ENCODE measurements at regions not wholly inside any gene's neighbourhood (a gene's known extent, or its start where the extent isn't known, plus 50 kb on each side); places are given as distances from the start of the nearest gene placed in this dataset.

- TF ChIP-seq TFAP4 (IDR thresholded peaks at IDR 0.05; ENCODE audit: borderline replicate concordance, low read depth) (no peak), STAG1 (CRISPR knock-in tag; IDR thresholded peaks at IDR 0.05) (peak; percentile 47), ETV5 (CRISPR knock-in tag; IDR thresholded peaks at IDR 0.05; ENCODE audit: borderline replicate concordance) (no peak), ZUFSP (CRISPR knock-in tag; IDR thresholded peaks at IDR 0.05; ENCODE audit: borderline replicate concordance) (no peak)
- TF ChIP-seq, protein P1, sequence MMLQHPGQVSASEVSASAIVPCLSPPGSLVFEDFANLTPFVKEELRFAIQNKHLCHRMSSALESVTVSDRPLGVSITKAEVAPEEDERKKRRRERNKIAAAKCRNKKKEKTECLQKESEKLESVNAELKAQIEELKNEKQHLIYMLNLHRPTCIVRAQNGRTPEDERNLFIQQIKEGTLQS (CRISPR knock-in tag; IDR thresholded peaks at IDR 0.05), result no peak
Observed at GRCh38 chr7:65477326-65477725, 103.7 kb downstream of the ZNF92 start (continued).

DNA sequence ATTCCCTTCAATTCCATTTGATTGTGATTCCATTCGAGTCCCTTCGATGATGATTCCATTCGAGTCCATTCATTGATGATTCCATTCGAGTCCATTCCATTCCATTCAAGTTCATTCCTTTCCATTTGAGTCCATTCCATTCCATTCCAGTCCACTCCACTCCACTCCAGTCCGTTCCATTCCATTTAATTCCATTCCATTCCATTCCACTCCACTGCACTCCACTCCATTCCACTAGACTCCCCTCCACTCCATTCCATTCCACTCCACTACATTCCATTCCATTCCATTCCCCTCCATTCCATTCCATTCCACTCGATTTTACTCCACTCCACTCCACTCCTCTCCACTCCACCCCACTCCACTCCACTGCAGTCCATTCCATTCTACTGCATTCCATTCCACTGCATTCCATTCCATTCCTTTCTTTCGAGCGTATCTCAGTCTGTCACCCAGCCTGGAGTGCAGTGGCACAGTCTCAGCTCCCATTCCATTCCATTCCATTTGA is 115.7 kb downstream of the ZNF92 start:
- H3K36me3 ChIP-seq (replicated peaks in 1 of 2; ENCODE audit: control insufficient read depth in 1 of 2, insufficient read depth in 2 of 2, low read length in 2 of 2), result no peaks in the 10 kb centered on the region
- in situ Hi-C loops (cut with HindIII; ENCODE audit: extremely low pct_ligation_motif_present, low pct_unique_long_range_greater_than_20kb) (no loop called here), intact Hi-C loops (cut with micrococcal nuclease; ENCODE audit: unreplicated experiment) (no loop called here)
- WGBS (ENCODE audit: low lambda C conversion rate), result 53% methylated on average over 8 of the region's 8 CpGs
- ATAC-seq (no peak), FAIRE-seq (no peak), DNase-seq (ENCODE audit: low spot score) (no peak)
- H3K79me2 ChIP-seq (ENCODE audit: insufficient read depth, low read length), result no peaks in the 10 kb centered on the region
- peaks cover 36% of the 10 kb centered on the region for H3K9me3 ChIP-seq (ENCODE audit: low read length)
- H3K4me3 ChIP-seq (replicated peaks in 1 of 3; ENCODE audit: insufficient read depth in 1 of 3, low read depth in 2 of 3, low read length in 3 of 3), result no peak overlapping the region
- H3K27me3 ChIP-seq (ENCODE audit: control insufficient read depth in 1 of 2, insufficient read depth in 2 of 2, low read length in 2 of 2), result no peaks in the 10 kb centered on the region
- H3K4me2 ChIP-seq (ENCODE audit: low read depth, low read length), result no peak overlapping the region
- CTCF ChIA-PET (ENCODE audit: low intra/inter-chr PET ratio, low total read pairs), result no interaction called here
- no peaks in the 10 kb centered on the region for H4K20me1 ChIP-seq (ENCODE audit: insufficient read depth, low read length)
- no peak overlapping the region for H3K27ac ChIP-seq (ENCODE audit: extremely low read length, insufficient read depth, low read length)
- no peak overlapping the region for H2AFZ ChIP-seq (ENCODE audit: low read length)
- POLR2A ChIA-PET, result no interaction called here
- TF ChIP-seq SP1 (IDR thresholded peaks at IDR 0.05) (no peak), SP1 (CRISPR knock-in tag; IDR thresholded peaks at IDR 0.05) (no peak)
- TF ChIP-seq, protein P2, sequence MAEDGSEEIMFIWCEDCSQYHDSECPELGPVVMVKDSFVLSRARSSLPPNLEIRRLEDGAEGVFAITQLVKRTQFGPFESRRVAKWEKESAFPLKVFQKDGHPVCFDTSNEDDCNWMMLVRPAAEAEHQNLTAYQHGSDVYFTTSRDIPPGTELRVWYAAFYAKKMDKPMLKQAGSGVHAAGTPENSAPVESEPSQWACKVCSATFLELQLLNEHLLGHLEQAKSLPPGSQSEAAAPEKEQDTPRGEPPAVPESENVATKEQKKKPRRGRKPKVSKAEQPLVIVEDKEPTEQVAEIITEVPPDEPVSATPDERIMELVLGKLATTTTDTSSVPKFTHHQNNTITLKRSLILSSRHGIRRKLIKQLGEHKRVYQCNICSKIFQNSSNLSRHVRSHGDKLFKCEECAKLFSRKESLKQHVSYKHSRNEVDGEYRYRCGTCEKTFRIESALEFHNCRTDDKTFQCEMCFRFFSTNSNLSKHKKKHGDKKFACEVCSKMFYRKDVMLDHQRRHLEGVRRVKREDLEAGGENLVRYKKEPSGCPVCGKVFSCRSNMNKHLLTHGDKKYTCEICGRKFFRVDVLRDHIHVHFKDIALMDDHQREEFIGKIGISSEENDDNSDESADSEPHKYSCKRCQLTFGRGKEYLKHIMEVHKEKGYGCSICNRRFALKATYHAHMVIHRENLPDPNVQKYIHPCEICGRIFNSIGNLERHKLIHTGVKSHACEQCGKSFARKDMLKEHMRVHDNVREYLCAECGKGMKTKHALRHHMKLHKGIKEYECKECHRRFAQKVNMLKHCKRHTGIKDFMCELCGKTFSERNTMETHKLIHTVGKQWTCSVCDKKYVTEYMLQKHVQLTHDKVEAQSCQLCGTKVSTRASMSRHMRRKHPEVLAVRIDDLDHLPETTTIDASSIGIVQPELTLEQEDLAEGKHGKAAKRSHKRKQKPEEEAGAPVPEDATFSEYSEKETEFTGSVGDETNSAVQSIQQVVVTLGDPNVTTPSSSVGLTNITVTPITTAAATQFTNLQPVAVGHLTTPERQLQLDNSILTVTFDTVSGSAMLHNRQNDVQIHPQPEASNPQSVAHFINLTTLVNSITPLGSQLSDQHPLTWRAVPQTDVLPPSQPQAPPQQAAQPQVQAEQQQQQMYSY (CRISPR knock-in tag; IDR thresholded peaks at IDR 0.05), result peak; percentile 84
- TF ChIP-seq, protein P3, sequence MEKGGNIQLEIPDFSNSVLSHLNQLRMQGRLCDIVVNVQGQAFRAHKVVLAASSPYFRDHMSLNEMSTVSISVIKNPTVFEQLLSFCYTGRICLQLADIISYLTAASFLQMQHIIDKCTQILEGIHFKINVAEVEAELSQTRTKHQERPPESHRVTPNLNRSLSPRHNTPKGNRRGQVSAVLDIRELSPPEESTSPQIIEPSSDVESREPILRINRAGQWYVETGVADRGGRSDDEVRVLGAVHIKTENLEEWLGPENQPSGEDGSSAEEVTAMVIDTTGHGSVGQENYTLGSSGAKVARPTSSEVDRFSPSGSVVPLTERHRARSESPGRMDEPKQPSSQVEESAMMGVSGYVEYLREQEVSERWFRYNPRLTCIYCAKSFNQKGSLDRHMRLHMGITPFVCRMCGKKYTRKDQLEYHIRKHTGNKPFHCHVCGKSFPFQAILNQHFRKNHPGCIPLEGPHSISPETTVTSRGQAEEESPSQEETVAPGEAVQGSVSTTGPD (CRISPR knock-in tag; IDR thresholded peaks at IDR 0.05), result no peak
- no peaks in the 10 kb centered on the region for H3K4me1 ChIP-seq (ENCODE audit: insufficient read depth, low read length)
- H3K9ac ChIP-seq (ENCODE audit: insufficient read depth, low read depth, low read length), result no peak overlapping the region
- no TSS peak for BruUV-seq (replicated peaks)
